NCI-H226 (cell line): ENCODE measurements at regions not wholly inside any gene's neighbourhood (a gene's known extent, or its start where the extent isn't known, plus 50 kb on each side); places are given as distances from the start of the nearest gene placed in this dataset.
"Not testable (repeated sequence)": the region's sequence is repeated elsewhere in the genome, so short reads cannot be mapped to it uniquely, and the experiment has no call there.

Experiments
- DNase-seq: peaks from one replicate; pipeline ENCODE4 v3.0.0-alpha.2; 2015

GRCh38 chr13:68749796-68750195 is 1357.8 kb upstream of the ATXN8OS start:
- no peak for DNase-seq

GRCh38 chr13:68748038-68748437 is 1359.6 kb upstream of the ATXN8OS start:
- no peak for DNase-seq

GRCh38 chr13:68745502-68745901 is 1362.1 kb upstream of the ATXN8OS start:
- no peak for DNase-seq

GRCh38 chr13:68736961-68737360 is 1370.7 kb upstream of the ATXN8OS start:
- DNase-seq = no peak

DNA sequence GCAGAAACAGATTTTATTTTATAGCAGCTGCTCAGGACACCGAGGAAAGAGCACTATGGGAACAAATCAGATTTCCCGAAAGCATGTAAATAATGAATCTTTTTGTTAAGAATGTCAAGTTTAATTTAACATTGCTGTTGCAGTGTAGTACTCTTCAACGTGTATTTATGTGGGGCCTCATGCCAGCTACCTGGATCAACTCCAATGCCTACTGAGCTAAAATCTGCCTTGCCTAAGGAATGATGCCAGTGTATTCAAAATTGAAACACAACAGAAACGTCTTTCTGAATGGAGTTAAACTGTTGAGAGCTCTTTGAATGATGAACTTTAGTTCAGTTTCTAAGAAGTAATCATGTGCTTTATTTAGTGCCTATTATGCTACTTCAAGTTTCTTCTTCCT is 1379.8 kb upstream of the ATXN8OS start:
- DNase-seq = no peak

- DNase-seq = no peak
These were observed 1380.5 kb upstream of the ATXN8OS start for GRCh38 chr13:68727165-68727564.

DNA sequence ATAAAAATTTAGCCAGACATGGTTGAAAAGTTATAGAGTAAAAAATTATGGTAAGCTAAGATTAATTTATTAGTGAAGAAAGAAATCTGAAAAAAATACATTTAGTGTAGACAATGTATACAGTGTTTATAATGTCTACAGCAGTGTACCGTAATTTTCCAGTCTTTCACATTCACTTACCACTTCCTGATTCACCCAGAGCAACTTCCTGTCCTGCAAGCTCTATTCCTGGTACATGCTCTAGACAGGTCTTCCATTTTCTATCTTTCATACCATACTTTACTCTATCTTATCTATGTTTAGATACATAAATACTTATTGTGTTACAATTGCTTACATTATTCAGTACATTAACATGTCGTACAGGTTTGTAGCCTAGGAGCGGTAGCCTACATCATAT is 1387.8 kb upstream of the ATXN8OS start:
- no peak for DNase-seq

GRCh38 chr13:68715651-68716050 is 1392.0 kb upstream of the ATXN8OS start:
- no peak for DNase-seq

GRCh38 chr13:68714292-68714691 is 1393.3 kb upstream of the ATXN8OS start:
- no peak for DNase-seq

GRCh38 chr13:68713394-68713793 is 1394.2 kb upstream of the ATXN8OS start:
- no peak for DNase-seq

DNA sequence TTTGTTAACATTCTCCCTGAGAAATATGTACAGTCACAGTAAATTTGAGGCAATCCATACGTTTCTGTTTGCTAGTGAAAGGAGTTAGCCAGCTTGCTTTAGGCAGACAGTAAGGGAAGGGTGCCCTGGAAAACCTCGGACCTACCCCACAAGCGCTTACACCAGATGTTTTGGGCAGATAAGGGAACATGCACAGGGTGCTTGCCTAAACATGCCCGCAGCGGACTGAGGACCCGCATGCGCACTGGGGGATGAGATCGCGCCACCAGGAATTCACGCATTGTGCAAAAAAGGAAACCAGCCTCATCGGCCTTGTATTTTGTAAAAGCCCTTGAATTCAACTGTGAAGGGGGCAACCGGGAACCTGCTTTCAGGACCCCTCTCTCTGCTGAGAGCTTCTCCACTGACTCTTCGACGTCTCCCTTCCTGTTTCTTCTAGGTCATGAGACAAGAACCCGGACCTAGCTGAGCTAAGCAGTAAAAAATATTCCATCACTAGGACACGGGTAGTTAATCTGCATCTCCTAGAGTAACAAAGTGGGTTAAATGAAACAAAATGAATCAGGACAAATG is 1399.2 kb upstream of the ATXN8OS start:
- no peak for DNase-seq

DNA sequence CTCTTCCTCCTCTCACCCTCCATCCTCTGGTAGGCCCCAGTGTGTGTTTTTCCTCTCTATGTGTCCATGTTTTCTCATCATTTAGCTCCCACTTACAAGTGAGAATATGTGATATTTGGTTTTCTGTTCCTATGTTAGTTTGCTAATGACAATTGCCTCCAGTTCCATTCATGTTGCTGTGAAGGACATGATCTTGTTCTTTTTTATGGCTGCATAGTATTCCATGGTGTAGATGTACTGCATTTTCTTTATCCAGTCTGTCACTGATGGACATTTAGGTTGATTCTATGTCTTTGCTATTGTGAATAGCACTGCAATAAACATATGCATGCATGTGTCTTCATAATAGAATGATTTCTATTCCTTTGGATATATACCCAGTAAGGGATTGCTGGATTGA is 1401.6 kb upstream of the ATXN8OS start:
- DNase-seq = not testable (repeated sequence)

DNA sequence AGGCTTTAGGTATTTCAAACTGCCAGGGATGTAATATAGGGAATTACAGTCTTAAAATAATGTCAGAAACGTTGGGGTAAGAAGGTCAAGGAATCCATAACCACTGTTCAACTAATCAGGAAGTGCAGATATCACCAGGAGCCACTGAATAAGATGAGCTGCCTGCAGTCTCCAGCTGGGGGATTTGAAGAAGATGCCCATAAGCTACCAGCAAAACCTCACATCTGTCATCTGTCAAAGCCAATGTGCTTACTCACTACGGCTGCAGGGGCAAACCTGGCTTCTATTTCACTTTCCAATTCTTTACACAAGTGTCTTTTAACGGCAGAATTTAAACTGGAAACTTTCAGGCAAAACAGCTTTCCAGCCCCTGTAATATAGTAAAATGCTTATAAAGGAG is 1410.1 kb upstream of the ATXN8OS start:
- DNase-seq = no peak

DNA sequence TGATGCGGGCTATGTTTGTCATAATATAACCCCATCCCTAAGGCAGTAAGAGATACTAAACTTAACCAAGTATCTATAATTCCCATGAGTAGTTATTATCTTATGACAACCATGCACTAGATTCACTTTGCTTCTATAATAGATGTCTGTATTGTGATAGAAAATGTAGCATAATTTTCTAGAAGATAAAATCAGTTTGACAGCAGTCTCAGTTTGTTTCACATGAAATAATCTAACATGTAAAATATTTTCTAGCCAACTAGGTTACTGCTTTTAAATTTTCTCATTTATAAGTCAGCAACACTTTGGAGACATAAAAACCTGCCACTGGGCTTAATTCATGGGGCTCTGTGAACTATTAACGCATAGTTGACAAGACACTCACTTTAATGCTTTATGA is 1410.7 kb upstream of the ATXN8OS start:
- DNase-seq = no peak

GRCh38 chr13:68692049-68692448 is 1415.6 kb upstream of the ATXN8OS start:
- no peak for DNase-seq

- no peak for DNase-seq
These were observed 1417.1 kb upstream of the ATXN8OS start for GRCh38 chr13:68690567-68690966.

DNA sequence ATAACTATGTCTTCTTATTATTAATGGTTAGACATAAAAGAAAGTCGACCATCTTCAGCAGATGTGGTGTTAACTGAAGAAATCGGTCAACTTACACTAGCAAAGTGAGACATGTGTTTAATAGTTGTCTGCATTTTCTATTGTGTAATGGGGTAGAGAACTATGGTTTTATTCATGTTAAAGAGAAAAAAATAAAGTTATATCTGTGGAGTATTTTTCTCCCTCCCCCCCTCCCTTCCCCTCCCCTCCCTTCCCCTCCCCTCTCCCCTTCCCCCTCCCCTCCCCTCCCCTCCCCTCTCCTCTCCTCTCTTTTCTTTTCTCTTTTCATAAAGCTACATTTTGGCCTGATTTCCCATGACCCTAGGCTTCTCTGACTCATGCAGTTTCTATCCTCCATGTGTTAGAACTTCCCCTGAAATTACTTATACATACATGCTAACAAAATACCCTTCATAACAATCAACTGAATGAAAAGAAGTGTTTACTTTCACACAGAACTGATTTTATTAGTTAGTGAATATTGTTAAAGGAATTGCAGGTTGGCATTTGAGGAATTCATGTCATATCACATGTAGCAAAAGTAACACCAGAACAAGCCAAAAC is 1431.0 kb upstream of the ATXN8OS start:
- DNase-seq = no peak

DNA sequence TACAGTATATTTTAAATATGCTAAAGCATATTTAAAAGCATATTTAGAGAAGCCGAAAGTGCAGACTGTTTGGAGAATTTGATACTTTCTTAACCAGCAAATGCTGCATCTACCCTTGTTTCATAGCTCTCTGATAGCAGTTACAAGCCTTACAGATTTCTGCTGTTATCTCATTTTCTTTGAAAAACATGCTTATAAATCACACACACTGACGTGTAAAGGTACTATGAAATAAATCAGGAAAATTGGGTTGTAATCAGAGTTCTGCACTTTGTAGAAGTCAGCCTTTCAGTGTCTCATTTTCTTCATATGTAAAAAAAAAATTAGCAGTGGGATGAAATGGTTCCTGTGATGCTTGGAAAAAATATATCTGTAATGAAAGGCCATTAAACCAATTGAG is 1432.4 kb upstream of the ATXN8OS start:
- no peak for DNase-seq

- no peak for DNase-seq
These were observed 1437.7 kb upstream of the PCDH9 start for GRCh38 chr13:68667863-68668262.

DNA sequence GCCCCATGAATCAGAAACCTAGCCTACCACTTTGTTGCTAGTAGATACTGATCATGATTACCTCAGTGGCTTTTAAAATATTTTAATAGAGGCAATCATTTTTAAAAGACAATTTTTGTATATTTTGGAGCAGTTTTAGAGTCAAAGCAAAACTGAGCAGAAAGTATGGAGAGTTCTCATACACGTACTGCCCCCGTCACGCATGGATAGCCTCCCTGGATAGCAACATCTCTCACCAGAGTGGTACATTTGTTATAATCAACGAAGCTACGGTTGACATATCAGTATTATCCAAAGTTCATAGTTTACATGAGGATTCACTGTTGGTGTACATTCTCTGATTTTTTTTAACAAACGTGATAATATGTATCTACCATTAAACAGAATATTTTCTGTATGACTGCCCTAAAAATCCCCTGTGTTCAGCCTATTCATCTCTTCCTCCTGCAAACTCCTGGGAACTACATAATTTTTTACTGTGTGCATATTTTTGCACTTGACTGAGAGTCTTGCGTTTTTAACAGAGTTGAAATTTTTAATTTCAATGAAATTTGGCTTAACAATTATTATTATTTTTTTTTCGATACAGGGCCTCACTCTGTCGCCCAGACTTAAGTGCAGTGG is 1436.8 kb upstream of the PCDH9 start:
- no peak for DNase-seq

DNA sequence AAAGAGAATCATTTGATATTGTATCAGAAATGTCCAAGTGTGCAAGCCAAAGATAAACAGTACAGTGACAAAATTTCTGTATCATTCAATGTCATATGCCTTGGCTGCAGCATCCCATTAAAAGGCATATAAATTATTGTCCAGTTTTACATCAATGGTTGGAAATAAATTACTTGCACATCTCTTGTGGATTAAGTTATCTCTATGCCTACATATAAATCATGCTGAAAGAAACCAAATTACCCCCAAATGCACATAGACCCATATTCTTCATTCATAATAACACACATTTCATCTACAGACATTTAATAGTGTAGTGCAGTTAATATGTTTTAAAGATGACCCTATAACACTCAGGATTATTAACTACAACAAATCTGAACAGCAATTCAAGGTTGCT is 1415.7 kb upstream of the PCDH9 start:
- DNase-seq = no peak

DNA sequence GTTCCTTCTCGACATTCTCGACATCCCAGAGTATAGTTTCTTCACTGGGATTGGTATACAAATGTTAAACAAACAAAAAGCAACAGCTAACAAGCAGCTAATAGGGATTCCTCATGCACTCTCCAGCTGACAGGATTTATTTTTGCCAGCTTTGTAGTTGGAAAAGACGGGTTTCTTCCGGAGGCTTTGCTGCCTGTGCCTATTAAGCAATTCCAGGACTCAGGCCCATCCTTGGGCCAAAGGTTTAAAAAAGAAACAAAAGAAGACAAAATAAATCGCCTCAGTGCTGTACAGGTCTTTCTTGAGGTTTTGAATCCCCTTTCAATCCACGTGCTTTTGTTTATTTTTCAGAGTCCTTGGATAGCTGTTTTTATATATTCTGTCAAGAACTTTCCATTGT is 1414.5 kb upstream of the PCDH9 start:
- DNase-seq = no peak

DNA sequence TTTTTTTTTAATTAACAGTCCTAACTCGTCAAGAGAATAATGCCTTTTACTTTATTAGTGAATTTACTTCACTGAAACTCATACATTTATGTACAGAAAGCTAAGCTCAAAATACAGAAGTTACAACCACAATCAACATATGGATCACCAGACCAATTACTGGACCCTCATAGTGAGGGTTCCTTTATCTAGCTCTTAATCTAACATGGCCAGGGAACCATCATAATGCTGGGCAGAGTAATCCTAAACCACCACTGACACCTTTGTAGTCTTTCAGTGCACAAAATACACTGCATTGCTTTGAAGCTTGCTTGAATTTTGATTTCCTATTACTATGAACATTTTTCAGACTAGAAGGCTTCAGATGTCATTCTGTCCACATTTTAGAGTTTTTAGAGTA is 1406.6 kb upstream of the PCDH9 start:
- DNase-seq = no peak

DNA sequence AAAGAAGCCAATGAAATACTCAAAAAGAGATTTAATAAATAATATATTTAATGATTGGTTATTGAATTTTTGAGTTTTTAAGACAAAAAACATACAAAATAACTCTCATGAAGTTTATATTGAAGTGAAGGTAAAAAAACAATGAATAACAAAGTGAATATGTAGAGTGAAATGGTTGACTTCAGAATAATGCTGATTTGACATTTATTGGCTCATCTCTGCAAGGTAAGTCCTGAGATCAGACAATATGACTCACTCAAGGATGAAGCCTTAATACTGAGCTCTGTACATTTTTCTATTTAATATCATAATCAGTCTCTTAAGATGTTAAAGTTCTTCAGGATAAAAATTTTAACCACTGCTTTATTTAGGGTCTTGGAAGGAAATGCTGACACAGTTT is 1398.9 kb upstream of the PCDH9 start:
- DNase-seq = no peak

- DNase-seq = no peak
These were observed 1397.2 kb upstream of the PCDH9 start for GRCh38 chr13:68627379-68627778.
